ENCODE measurements at regions not wholly inside any gene's neighbourhood (a gene's known extent, or its start where the extent isn't known, plus 50 kb on each side); places are given as distances from the start of the nearest gene placed in this dataset.
"Not testable (repeated sequence)": the region's sequence is repeated elsewhere in the genome, so short reads cannot be mapped to it uniquely, and the experiment has no call there.

GRCh38 chr1:121525355-121525754, 340.6 kb downstream of the SRGAP2C start:
- no peak overlapping the region for H3K4me3 ChIP-seq (ENCODE audit: low read depth, low read length)
- no peak for DNase-seq (ENCODE audit: low read depth)
- TF ChIP-seq CTCF (IDR thresholded peaks at IDR 0.05; ENCODE audit: low read depth, low read length, missing control alignments): no peak

DNA sequence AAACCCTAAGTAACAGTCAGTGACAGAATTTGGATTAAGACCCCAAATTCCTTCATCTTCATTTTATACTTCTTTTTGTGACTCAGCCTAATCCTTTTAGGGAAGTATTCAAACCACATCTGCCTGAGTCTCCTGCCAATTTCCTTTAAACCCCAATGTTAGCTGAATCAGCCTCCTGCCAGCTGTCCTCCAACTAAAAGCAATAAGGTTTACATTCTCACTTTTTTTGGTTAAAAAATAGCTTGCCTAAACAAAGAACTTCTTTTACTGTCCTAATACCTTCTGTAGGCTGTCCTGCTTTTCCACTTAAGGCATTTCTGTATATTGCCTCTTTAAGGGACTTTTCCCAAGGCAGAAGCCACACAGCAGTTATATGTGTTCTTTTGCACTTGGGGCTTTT, 344.2 kb downstream of the SRGAP2C start:
- H3K4me3 ChIP-seq (ENCODE audit: low read depth, low read length); DNase-seq (ENCODE audit: low read depth): not testable (repeated sequence)

DNA sequence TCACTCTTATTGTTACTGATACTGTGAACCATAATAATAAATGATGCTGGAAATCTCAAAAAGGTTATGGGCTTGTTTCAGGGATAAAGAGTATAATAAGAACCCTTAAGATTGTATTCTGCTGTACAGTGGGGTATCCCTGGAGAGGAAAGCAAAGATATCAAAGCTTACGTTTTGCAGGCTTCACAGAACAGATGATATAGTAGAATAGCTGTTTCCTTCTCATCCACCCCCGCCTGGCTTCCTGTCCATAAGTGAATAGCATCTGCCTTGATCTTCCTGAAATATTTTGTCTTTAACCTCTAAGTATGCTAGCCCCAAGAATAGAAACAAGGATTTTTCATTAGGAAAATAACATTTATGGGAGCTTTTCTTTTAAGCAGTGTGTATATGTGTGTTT, 345.3 kb downstream of the SRGAP2C start:
- H3K4me3 ChIP-seq (ENCODE audit: low read depth, low read length); DNase-seq (ENCODE audit: low read depth): not testable (repeated sequence)

- DNase-seq (ENCODE audit: low read depth); H3K4me3 ChIP-seq (ENCODE audit: low read depth, low read length): not testable (repeated sequence)
Measured at GRCh38 chr1:121531747-121532146, 347.0 kb downstream of the SRGAP2C start.

DNA sequence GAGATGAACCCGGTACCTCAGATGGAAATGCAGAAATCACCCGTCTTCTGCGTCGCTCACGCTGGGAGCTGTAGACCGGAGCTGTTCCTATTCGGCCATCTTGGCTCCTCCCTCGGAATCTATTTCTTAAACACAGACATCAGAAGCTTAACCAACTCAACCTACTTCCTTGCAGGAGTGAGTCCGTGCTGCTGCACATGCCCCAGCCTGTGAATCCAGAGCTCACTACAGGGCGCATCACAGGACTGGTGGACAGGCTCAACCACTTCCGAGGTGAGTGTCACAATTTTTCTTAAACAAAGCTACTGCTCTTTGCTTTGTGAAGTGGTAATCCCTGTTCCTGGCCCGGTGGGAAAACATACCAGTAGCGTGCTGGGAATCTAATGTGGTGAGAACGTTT, 353.4 kb downstream of the SRGAP2C start:
- DNase-seq (ENCODE audit: low read depth); H3K4me3 ChIP-seq (ENCODE audit: low read depth, low read length): not testable (repeated sequence)

DNA sequence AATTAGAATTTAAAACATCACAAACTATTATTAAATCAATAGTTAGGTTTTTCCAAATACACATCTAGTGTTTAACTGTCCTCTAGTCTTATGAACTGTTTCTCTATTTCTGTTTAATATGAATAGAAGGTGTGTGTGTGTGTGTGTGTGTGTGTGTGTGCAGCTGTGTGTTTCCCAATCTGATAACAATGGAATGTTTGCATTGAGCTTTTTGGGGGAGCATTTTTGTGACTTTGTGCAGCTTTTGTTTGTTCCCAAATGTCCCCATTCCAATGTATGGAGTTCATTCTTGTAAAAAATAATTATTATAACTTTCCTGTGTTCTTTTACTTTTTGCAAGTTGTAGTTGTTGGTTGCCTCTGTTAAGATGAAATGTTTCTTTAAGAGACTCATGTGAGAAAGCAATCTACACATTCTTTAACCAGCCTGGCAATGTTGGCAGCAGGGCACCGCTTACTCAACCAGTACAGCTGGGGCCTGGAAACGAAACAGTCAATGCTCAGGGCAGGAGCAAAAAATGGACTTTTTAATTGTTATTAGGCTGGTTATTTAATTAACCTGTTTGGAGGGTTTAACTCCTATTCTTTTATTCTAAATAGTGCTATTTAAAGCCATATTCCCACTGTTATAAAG, 354.3 kb downstream of the SRGAP2C start:
- no peak overlapping the region for H3K4me3 ChIP-seq (ENCODE audit: low read depth, low read length)
- DNase-seq (ENCODE audit: low read depth): no peak
- no peak for TF ChIP-seq CTCF (IDR thresholded peaks at IDR 0.05; ENCODE audit: low read depth, low read length, missing control alignments)

DNA sequence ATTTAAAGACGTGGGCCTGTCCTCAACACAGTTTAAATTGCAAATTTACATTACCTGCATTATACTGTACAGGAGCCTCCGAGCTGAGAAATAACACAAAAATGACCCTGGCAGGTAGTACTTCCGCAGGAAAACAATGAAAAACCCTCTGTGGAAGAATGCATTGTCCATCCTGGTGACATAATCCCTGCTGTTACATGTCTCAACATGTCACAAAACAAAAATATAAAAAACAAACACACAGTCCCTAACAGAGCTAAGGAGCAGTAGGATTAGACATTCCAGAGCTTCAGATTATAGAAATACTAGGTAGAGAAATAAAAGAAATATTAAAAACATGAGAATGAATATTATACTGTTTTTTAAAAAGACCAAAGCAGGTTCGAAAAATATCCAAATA, 359.2 kb downstream of the SRGAP2C start:
- not testable (repeated sequence) for H3K4me3 ChIP-seq (ENCODE audit: low read depth, low read length); DNase-seq (ENCODE audit: low read depth)

DNA sequence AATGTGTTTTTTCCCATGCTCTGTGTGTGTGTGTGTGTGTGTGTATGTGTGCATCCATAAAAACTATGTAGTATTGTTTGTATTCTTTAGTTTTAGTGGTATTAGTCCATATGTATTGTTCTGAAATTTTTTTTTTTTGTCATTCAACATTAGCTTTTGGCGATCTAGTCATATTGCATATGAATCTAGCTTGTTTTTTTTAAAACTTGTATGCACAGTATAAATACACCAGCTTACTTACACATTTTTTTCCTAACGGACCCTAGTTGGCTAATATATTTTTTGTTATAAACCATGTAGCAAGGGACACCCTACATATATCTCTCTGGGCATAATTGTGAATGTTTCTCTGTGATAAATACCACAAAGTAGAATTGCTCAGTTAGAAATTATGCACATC, 359.7 kb downstream of the SRGAP2C start:
- TF ChIP-seq CTCF (IDR thresholded peaks at IDR 0.05; ENCODE audit: low read depth, low read length, missing control alignments): no peak
- no peak for DNase-seq (ENCODE audit: low read depth)
- no peak overlapping the region for H3K4me3 ChIP-seq (ENCODE audit: low read depth, low read length)

GRCh38 chr1:121545899-121546298, 361.1 kb downstream of the SRGAP2C start:
- H3K4me3 ChIP-seq (ENCODE audit: low read depth, low read length); DNase-seq (ENCODE audit: low read depth): not testable (repeated sequence)

DNA sequence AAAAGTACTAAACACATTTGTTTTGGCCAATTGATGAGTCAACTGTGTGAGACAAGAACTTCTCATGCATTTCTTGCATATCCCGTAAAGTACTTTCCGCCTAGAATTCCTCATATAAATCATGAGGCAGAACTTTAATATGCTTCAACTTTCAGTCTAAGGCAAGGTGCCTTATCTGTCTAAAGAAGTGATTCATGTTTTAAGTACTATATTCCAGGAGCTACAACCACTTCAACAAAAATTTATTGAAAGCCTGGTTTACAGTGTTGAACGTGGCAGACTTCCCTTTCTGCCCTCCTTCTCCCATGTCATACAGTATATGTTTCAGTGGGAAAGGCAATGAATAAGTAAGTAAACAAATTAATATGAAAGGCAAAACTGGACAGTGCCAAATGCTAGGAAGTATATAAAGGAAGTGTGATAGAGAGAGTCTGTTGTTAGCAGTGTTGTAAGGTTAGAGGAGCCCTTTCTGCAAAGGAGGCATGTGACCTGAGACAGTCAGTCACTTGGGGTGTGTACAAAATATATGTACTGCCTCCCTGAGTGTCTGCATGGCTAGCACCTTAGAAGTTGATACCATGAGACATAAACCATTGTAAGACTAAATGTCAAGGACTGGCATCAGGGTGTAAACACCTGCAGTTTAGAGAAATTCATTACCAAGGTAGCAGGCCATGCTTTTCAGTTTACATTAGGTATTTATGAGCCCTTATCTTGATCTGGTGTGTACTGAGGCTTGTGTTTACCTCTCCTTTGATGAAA, 362.2 kb downstream of the SRGAP2C start:
- H3K4me3 ChIP-seq (ENCODE audit: low read depth, low read length): no peak overlapping the region
- DNase-seq (ENCODE audit: low read depth): no peak
- TF ChIP-seq CTCF (IDR thresholded peaks at IDR 0.05; ENCODE audit: low read depth, low read length, missing control alignments): no peak

- DNase-seq (ENCODE audit: low read depth); H3K4me3 ChIP-seq (ENCODE audit: low read depth, low read length): not testable (repeated sequence)
Measured at GRCh38 chr1:121547726-121548125, 363.0 kb downstream of the SRGAP2C start.

DNA sequence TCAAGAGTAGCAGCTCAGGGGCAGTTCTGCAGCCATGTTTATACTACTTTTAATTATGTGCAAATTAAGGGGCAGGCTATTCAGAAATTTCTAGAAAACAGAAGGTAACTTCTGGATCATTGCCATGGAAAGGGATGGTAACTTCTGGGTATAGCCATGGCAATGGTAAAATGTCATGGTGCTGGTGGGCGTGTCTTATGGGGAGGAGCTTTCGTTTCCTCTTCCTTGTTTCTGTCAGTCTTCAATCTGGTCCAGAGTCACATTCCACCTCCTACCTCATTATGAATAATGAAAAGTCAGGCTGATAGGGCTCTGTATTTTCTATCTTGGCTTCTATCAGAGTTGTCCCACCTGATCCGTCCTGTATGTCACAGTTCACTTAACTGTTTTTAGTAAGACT, 366.0 kb downstream of the SRGAP2C start:
- H3K4me3 ChIP-seq (ENCODE audit: low read depth, low read length); DNase-seq (ENCODE audit: low read depth): not testable (repeated sequence)

DNA sequence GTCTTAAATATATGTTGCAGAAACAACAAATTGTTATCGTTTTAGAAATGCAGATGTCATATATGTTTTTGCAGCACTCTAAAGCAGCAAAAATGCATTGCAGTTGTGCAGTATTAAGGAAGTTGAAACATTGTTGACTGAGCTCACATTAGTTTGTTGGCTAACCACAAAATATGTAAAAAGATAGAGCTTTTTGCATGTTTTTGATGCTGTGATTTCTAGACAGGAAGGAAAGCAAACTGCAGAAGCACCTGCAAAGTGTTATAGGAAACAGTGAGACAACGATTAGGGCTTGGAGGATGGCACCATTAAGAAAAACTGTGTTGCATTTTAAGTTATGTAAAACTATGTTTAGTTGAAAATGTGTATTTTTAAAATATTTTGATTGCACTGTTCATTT, 366.7 kb downstream of the SRGAP2C start:
- DNase-seq (ENCODE audit: low read depth): not testable (repeated sequence)

DNA sequence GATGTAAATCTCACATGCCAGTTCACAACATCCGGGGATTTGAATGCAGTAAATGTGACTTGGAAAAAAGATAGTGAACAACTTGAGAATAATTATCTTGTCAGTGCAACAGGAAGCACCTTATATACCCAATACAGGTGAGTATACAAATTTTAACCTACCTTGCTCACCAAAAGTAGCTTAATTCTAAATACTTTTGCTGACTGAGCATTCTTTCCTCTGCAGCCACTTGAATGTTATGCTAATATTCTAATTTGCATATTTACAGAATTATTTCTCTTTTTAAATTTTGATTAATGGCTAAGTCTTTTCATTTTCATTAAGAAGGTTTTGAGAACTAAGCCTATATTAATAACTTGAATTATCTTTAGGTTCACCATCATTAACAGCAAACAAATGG, 371.8 kb downstream of the SRGAP2C start:
- DNase-seq (ENCODE audit: low read depth): not testable (repeated sequence)

More for the DNA sequence above, 366.7 kb downstream of the SRGAP2C start:
- H3K4me3 ChIP-seq (ENCODE audit: low read depth, low read length): not testable (repeated sequence)

GRCh38 chr1:121558034-121558433, 373.3 kb downstream of the SRGAP2C start:
- H3K4me3 ChIP-seq (ENCODE audit: low read depth, low read length); DNase-seq (ENCODE audit: low read depth): not testable (repeated sequence)

More for the DNA sequence above, 371.8 kb downstream of the SRGAP2C start:
- not testable (repeated sequence) for H3K4me3 ChIP-seq (ENCODE audit: low read depth, low read length)

All from GM12864 (cell line).